Renal pelvis (tissue), 1 donor: ENCODE measurements at regions not wholly inside any gene's neighbourhood (a gene's known extent, or its start where the extent isn't known, plus 50 kb on each side); places are given as distances from the start of the nearest gene placed in this dataset.
"Not testable (repeated sequence)": the region's sequence is repeated elsewhere in the genome, so short reads cannot be mapped to it uniquely, and the experiment has no call there.

ENCODE experiments used
- DNase-seq: peaks from one replicate; pipeline ENCODE4 v3.0.0-alpha.2; 2013

DNA sequence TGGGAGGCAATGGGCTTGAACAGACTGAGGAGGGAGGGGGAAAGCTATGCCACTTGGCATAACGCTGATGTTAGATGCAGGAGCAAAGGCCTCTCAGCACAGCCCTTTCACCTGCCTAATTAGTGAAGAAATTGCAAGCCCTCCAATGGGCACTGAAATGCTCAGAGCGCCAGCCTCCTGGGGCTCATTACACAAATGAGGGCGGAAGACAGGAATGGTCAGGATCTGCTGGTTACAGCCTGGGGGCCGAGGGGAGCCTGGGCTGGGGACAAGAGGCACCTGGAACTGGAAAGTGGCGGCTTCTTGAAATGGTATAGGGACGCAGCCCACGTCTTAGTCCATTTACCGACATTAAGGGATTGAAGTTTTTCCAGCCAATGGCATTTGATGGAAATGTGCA, 50.2 kb upstream of the PLET1 start:
- DNase-seq, result no peak

DNA sequence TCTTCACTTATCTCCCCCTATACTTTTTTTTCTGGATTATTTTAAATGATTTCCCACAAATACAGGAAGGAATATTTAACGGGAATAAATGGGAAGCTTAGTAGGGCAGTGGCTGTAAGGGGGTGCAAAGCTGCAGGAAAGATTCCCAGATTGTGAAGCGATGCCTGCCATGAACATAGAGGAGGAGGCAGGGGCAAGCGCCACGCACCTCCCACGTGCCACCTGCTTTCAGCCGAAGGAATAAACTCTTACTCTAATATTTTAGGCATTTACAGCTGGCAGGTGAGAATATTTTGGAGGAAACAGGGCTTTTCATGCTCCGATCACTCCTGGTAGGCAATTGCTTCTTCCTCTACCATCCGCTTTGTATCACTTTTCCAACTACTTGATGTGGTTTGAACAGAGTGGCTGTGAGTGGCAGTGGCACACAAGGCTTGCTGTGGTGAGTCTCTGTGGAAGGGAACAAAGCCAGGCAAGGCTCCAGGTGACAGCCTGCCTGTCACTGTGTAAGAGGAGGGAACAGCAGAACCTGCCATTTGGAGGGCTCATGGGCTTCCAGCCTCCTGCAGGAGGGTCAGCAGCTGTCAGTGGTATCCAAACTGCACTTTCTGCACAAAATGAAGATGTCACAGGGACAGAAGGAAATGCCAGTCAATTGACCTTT, 54.5 kb upstream of the PLET1 start:
- no peak for DNase-seq

DNA sequence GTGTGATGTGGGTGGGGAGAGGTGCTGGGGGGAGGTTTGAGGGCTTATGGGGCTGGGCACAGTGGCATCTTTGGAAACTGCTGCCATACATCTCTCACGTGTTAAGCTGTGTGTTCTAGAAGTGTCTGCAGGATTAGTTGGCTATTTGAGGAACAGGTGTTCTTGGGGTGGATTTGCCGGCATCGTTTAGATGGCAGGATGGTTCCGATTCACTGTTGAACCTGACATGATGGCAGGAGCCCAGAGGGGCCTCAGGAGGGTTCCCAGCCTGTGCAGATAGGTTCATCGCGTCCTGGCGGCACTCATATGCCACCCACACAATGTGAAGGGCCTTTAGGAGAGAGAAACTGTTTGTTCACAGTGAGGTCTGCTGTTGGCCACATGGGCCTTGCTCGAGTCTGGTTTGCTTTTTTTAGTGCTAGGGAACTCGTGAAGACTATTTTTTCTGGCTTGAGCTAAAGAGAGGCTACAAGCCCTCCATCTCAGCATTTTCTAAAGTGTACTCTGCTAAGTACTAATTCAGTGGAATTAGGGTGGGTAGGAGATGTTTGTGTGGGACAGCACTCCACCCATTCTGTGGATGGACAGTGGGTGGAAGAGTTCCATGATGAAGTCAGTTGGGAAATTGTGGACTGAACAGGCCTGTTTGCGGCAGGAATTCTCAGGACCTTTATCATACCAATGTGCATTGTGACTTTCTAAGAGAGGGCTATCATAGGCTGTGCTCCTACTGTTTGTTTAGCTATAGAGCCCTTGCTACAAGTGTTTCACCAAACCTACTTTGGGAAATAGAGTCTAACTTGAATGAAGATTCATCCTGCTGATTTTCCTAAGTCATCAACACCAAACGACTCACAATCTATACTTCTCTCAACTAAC, 55.4 kb upstream of the PLET1 start:
- DNase-seq, result no peak

DNA sequence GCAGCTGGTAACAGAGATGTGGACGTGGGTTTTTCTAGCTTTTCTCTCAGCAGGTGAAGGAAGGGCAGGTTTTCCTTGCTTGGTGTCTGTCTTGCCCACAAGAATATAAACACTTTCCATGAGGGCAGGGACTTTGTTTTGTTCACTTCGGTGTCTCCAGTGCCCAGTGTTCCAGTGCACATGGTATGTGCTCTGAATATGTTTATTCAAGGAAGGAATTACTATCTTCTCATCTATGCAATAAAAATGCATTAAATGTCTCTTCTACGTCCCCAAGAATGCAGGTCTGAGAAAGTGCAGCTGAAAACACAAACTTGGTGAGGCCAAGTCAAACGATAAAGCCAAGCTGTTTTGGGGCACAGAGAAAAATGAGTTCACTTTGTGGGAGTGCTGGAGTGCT, 56.3 kb upstream of the PLET1 start:
- DNase-seq, result no peak

DNA sequence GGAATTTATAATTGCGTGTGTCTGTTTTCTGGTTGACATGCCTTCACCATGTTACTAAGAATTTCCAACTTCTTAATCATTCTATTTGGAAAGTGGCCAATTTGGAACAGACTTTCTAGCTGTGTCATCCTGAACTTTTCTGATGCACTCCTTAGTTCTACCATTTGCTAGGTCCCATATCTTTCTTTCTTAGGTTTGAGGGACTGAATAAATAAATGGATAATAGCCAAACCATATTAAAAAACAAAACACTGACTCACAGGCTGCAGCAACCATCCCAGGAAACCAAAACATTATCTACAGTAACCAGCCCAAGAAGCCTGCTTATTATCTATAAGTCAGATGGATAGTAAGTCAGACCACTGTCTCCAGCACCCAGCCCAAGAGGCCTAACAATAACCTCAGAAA, 57.5 kb upstream of the PLET1 start:
- no peak for DNase-seq

DNA sequence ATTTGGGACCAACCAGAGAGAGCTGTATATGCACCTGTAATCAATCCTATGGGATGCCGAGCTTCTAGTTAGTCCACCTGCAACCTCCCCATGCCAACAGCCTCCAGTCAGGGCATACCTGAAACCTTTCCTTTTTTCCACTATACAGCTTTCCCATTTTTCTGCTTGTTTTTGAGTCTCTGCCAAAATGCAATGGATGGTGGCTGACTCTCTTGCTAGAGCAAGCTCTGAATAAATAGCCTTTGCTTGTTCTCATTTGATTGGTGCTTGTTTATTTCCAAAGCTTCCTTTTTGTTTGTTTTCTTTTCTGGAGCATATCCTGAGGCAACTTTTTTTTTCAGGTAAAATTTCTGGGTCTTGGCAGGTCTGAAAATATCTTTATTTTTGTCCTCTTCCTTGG, 58.0 kb upstream of the PLET1 start:
- no peak for DNase-seq

DNA sequence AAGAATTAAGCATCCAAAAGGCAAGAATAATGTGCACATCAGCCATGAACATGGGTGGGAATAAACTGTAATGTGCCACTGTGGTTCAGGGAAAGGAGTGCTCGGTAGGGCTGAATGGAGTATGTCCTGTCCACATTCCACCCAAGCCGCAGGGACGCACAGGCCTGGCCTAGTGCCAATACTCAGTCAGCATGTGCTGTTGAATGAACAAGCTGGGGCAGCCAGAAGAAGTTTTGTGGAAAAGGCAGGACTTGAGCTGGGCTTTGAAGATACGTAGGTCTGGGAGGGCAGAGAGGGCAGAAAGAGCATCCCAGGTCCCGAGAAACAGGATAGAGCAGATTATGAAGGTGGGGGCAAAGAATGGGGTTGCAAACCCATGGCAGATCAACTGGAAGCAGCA, 60.0 kb upstream of the PLET1 start:
- no peak for DNase-seq

DNA sequence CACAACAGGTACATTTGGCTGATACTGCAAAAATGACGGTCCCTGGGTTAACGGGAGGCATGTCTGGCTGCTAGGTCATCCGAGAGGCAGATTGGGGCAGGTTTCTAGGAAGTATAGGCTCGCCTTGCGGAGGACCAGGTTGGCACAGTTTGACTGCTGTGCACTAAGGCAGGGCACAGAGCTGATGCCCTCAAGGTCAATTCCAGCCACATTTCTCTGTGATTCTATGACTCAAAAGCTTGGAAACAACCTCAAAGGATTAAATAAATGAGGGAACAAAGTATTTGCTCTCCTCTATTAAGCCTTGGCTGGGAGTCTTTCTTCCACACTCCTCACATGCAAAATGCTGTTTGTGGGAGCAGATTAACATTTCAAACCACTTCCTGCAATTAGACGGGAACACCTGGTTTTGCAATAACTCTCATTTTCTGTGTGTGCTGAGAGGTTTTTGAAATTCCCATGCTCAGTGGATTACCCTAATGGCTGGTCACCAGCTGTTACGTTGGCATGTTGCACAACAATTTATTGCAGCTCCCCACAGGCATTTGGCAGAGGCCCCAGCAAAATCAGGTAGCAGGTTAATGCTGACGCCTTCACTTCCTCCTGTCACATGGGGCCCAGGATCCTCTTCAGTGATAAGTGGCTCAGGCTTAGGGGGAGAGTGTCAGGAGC, 61.0 kb upstream of the PLET1 start:
- peak; percentile 71 for DNase-seq

DNA sequence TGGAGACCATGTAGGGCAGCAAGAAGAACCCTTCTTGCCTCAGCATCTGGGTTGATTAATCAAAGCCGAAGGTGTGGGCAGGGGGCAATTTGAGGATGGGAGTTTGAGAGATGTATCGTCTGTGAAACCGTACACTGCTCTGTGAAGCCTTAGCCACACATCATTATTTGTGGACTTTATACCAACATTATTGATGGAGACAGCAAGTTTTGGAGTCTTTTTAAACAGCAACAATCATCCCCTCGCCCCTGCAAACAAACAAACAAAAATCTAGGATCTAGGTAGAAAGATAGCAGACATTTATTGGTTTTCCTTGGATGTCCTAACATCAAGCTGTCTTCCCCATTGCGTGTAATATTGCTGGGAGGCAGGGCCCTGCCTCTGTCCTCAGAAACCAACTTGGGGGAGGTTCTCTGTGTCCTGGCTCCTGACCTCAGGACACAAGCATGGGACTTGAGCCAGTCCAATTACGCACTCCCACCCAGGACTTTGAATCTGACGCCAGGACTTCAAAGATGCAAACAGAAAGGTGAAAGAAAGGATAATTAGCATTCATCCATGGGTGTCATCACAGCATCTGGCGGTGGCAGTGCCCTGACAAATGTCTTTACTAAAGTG, 61.6 kb upstream of the PLET1 start:
- no peak for DNase-seq

DNA sequence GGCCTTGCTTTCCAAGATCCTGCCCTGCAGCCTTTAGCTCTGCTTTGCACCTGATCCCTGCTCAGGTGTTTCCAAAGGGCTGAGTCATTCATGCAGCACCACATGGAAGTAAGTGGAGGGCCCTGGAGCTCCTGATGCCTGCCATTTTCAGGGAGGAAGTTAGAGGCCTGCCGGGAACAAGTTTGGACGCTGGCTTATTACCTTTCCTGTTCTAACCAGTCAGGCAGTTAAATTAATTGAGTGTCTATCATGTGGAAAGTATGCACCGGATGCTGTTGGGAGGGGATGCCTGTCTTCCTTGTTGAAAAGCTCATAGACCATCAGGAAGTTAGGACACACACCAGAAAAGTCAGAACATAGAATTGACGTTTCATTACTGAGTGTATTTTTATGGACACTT, 73.7 kb upstream of the PLET1 start:
- no peak for DNase-seq

DNA sequence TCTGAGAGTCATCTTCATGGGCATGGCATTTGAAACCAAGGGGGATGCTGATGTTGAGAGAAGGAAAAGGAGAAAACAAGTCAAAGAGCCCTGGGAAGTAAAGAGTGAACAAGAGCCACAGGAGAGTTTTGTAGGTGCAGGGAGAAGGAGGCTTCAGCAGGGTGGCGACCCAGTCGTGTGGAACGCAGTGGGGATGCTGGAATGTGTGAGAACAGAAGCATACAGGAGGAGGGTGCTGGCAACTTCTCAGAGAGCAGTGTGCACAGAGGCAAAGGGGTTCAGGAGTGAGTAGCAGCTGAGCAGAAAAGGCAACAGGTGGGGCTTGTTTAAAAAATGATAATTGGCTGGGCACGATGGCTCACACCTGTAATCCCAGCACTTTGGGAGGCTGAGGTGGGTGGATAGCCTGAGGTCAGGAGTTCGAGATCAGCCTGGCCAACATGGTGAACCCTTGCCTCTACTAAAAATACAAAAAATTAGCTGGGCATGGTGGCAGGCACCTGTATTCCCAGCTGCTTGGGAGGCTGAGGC, 75.8 kb upstream of the PLET1 start:
- DNase-seq, result no peak

DNA sequence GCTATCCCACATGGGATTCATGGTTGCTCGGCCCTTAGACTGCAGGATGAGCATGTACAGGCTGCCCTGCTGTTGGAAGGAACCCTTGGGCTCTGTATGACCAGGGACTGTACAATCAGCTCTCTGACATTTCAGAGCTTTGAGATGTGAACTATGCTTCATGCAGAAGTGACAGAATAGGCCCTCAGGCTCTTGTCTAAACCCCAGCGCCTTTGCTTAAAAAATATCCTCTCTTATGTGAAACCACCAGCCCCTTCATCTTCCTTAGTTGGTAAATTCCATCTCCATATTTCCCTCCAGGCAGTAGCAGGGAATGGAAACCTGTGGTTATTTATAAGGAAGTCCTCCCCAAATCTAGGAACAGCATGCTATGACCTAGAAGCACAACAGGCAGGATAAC, 78.9 kb upstream of the PLET1 start:
- DNase-seq, result no peak

DNA sequence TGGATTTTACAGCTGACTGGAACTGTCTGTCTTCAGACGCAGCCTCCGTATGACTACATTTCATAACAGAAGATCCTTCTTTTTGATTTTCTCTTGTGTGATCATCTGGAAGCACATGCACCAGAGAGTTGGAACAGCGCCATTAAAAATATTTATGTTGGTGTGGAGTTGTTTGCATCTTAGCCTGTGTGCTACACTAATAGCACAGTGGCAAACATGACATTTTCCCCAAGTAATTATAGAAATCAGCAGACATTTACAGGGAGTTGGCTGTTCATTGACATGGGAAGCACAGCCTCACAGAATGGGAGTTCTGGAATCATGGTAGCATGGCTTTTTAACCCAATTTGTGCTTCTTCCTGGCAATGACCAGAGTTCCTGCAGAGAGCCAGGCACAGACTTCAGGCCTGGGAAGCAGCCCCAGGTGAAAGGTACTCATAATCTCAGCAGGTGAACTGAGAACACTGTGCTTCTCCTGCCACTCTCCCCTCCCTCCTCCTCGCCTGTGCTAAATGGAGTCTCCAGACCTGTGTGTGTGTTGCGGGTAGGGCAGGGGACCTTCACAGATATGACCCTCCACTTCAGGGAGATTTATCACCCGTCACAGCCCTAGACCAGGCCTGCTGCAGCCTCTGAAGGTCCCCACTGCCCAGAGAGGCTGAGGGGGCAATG, 82.8 kb upstream of the PLET1 start:
- DNase-seq, result no peak

DNA sequence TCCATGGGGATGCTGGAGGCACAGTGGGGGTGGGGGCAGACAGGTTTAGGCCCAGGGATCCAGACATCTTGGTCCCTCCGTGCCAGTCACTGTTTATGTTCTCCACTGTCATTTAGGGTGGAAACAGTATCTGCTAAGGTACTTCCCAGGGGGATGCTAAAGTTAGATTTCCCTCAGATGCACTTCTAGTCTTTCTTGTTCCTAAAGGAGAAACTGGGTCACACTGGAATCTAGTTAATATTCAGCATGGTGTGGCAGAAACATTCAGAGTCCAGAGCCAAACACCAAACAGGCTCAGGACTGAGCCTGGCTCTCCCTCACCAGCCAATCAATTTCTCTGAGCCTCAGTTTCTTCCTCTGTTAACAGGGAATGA, 83.4 kb upstream of the PLET1 start:
- no peak for DNase-seq

DNA sequence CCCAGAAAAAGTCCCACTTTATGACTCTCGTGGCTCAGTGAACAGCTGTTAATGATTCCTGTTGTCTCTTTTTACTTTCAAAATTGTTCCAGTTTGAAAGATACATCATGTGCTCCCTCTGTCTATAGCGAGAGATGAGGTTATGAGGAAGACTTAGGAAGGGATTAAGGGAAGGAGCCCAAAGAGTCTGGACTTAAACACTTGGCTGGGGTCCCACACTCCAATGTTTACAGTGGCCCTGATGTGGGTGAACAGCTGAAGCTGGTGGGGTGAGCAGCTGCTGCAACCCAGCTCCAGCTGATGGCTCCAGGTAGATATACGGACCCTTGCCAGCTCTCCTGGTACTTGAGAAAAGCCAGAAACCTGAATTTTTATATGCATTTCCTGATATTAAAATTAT, 84.5 kb upstream of the PLET1 start:
- DNase-seq, result no peak

DNA sequence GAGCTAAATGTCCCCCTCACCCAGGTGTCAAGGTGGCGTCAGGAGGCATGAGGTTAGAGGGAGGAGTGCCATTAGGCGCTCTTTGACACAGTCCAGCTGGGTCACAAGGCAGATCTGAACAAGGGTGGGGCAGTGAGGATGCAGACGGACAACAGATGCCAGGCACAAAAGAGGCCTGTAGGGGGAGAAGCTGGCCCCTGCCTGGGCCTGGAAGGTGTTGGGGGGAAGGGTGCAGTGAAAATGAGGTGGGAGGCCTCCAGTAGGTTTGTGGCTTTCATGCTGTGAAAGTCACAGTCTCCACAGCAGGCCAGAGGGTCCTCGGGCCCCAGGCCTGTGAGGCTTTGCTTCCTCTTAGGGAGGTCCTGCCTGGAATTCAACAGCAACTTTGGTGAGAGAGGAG, 85.0 kb upstream of the PLET1 start:
- no peak for DNase-seq

DNA sequence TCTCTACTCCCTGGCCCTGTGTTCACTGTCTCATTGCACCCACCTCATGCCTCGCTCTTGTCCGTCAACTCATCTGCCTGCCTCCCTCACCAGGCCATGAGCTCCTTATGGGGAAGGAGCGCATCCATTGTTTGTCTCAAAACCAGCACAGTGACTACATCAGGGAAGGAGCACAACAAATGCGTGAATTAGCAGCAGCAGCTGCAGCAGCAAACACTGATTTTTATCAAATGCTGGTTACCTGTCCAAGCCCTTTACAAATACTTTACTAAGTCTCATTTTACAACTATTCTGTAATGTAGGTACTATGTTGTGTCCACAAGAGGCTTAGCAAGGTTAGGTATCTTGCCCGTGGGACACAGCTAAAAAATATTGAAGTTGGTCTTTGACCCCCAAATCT, 85.9 kb upstream of the PLET1 start:
- no peak for DNase-seq

DNA sequence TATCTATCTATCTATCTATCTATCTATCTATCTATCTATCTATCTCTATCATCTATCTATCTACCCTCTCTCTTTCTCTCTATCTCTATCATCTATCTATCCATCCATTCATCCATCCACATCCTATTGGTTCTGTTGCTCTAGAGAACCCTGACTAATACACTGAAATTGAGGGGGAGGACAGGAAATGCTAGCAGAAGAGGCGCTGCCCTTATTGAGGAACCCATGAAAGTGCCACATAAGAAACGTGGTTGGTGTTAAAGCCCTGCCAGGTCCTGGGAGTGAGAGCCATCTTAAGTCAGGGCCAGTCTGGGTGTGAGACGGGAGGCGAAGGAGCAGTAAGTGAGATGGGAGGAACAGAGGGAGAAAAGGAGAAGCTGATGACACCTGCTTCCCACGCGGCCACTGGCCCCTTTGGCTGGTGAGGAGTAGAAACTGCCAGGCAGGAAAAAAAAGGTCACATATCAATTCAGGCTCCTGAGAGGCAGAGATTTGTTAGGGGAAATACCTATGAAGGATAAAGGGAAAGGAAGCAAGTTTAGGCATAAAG, 87.9 kb upstream of the PLET1 start:
- no peak for DNase-seq

DNA sequence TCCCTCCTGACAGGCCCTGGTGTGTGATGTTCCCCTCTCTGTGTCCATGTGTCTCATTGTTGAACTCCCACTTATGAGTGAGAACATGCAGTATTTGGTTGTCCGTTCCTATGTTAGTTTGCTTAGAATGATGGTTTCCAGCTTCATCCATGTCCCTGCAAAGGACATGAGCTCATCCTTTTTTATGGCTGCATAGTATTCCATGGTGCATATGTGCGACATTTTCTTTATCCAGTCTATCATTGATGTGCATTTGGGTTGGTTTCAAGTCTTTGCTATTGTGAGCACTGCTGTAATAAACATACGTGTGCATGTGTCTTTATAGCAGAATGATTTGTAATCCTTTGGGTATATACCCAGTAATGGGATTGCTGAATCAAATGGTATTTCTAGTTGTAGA, 90.8 kb upstream of the PLET1 start:
- not testable (repeated sequence) for DNase-seq

DNA sequence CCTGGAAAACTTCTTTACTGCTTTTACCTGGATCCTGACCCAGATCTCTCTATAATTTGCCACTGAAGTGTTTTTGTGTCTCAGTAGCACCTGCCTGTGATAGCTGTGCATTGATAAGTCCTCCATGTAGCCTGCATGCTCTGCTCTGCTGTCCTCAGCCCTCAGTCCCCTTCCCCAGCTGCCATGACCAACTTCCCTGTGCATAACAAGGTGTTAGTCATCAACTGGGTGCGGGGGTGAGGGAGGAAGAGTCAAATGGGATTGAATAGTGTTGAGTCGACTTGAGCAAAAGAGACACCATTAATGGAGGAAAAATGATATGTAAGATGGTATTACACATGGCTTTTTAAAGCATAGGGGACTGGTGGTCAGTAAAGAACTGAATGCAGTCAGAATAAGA, 92.2 kb upstream of the PLET1 start:
- no peak for DNase-seq

DNA sequence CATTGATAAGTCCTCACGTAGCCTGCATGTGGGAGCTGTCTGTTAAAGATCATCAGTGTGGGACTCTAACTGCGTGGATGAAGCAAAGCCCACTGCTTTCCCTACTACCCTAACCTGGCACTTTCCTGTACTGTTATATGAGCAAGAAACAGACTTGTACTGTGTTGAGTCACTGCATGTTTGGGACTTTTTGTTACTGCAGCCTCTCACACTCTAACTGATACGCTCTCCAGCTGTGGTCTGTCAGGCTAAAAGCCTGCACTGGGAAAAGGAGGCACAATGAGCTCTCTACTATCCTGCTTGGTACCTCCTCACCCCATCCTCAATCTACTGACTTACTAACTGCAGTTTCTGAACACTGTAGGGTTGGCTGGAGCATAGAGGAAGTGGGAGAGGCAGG, 93.7 kb upstream of the PLET1 start:
- DNase-seq, result no peak

DNA sequence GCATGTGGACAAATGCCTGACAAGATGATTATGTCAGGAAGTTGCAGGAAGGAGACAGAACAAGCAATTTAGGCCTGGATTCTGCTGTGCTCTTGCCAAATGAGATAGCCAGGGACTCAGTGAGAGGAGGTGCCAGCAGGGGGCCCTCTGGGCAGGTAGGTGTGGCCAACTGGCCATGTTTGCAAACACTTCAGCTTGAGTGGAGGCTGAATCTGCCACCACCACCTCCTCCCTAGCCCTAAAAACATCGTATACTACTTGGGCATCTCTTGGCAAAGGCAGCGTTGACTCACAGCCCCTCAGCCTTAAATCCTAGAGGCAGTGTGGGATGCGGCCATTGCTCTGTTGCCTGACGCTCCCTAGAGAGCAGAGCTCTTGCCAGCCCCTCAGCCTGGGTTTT, 95.1 kb upstream of the PLET1 start:
- no peak for DNase-seq
